Tibial nerve (tissue), 4 donors: ENCODE measurements at regions not wholly inside any gene's neighbourhood (a gene's known extent, or its start where the extent isn't known, plus 50 kb on each side); places are given as distances from the start of the nearest gene placed in this dataset.

ENCODE experiments used
- CTCF ChIP-seq, 5 experiments: fragments of 200-600 bp in 3 of 5; fragments of 450-650 bp in 2 of 5; sonication (generic) in 3 of 5; IDR thresholded peaks; one replicate each; pipeline ENCODE4 v1.5.1; 2016 to 2019; ENCODE audit warnings: antibody characterized with exemption in 5 of 5, mild to moderate bottlenecking in 3 of 5, moderate library complexity in 2 of 5
- EP300 ChIP-seq, 2 donors: sonication (generic); formaldehyde crosslinking; IDR thresholded peaks; one replicate each; pipeline ENCODE4 v1.6.1; 2017; ENCODE audit warnings: antibody characterized with exemption in 2 of 2, mild to moderate bottlenecking in 1 of 2
- POLR2A ChIP-seq, 2 donors: fragments of 450-650 bp; IDR thresholded peaks; one replicate each; pipeline ENCODE4 v1.6.1; 2017; ENCODE audit warnings: antibody characterized with exemption in 2 of 2, mild to moderate bottlenecking in 2 of 2, moderate library complexity in 2 of 2

GRCh38 chr6:6711832-6712448 lies 123.4 kb downstream of the LY86 start:
- TF ChIP-seq CTCF (IDR thresholded peaks at IDR 0.05) (no peak), POLR2A (IDR thresholded peaks at IDR 0.05) (no peak), EP300 (IDR thresholded peaks at IDR 0.05) (no peak)
